ENCODE measurements at regions not wholly inside any gene's neighbourhood (a gene's known extent, or its start where the extent isn't known, plus 50 kb on each side); places are given as distances from the start of the nearest gene placed in this dataset.

- DNase-seq (ENCODE audit: insufficient read length, low spot score) (no peak), FAIRE-seq (no peak)
- TF ChIP-seq, protein P1, sequence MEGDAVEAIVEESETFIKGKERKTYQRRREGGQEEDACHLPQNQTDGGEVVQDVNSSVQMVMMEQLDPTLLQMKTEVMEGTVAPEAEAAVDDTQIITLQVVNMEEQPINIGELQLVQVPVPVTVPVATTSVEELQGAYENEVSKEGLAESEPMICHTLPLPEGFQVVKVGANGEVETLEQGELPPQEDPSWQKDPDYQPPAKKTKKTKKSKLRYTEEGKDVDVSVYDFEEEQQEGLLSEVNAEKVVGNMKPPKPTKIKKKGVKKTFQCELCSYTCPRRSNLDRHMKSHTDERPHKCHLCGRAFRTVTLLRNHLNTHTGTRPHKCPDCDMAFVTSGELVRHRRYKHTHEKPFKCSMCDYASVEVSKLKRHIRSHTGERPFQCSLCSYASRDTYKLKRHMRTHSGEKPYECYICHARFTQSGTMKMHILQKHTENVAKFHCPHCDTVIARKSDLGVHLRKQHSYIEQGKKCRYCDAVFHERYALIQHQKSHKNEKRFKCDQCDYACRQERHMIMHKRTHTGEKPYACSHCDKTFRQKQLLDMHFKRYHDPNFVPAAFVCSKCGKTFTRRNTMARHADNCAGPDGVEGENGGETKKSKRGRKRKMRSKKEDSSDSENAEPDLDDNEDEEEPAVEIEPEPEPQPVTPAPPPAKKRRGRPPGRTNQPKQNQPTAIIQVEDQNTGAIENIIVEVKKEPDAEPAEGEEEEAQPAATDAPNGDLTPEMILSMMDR (IDR thresholded peaks at IDR 0.05; ENCODE audit: insufficient read depth, missing control alignments): no peak
These were observed 1237.9 kb downstream of the ROBO2 start for GRCh38 chr3:78277801-78278200.

- no peak for FAIRE-seq
- TF ChIP-seq, protein P1 (IDR thresholded peaks at IDR 0.05; ENCODE audit: insufficient read depth, missing control alignments): no peak
- no peak for DNase-seq (ENCODE audit: insufficient read length, low spot score)
These were observed 1239.2 kb downstream of the ROBO2 start for GRCh38 chr3:78279091-78279490.

GRCh38 chr3:78281381-78281780, 1241.5 kb downstream of the ROBO2 start:
- DNase-seq (ENCODE audit: insufficient read length, low spot score): no peak
- no peak for FAIRE-seq
- TF ChIP-seq, protein P1 (IDR thresholded peaks at IDR 0.05; ENCODE audit: insufficient read depth, missing control alignments): no peak

GRCh38 chr3:78283994-78284393, 1244.1 kb downstream of the ROBO2 start:
- no peak for FAIRE-seq
- no peak for DNase-seq (ENCODE audit: insufficient read length, low spot score)

DNA sequence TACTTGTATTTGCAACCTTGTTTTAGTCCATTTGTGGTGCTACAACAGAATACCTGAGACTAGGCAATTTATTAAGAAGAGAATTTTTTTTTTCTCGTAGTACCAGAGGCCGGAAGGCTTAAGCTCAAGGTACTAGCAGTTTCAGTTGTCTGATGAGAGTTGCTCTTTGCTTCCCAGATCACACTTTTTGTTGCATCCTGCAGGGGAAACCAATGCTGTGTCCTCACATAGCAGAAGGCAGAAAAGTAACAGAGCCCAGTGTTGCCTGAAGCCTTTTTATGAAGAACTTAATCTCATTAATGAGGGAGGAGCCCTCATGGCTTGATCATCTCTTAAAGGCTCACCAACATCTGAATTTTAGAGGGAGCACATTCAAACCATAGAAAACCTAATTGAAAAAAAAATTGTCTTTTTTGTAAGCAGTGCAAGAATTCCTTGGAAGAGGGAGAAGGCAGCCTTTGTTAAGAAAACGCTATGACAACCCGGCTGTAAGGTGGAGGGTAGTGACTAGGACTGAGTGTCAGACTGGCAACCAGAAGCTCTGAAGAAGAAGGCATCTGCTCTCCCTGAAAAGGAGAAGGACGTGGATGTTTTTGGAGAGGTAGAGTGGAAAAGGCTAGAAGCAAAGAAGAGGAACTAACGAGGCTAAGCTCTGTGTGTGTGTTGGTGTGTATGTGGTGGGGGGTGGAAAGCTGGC, 1245.3 kb downstream of the ROBO2 start:
- no peak for DNase-seq (ENCODE audit: insufficient read length, low spot score)
- no peak for FAIRE-seq
- TF ChIP-seq, protein P1 (IDR thresholded peaks at IDR 0.05; ENCODE audit: insufficient read depth, missing control alignments): no peak

More at GRCh38 chr3:78283994-78284393, 1244.1 kb downstream of the ROBO2 start:
- TF ChIP-seq, protein P1 (IDR thresholded peaks at IDR 0.05; ENCODE audit: insufficient read depth, missing control alignments): no peak

DNA sequence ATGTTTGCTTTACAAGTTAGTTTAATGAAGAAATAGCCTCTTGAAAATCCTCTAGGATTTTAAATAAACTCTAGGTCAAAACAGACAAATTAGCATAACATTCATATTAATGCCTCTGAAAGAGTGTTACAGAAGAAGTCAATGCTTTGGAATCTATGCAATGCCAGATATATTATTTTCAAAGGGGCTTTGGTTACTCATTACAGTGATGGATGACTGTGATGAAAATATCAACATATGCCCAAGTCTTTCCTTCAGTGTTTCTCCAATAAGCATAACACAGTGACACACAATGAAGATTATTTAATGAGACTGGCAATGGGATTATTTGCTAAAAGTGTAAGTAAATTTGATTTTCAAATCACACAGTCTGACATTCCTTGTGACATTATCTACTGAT, 1247.2 kb downstream of the ROBO2 start:
- FAIRE-seq: no peak
- TF ChIP-seq, protein P1 (IDR thresholded peaks at IDR 0.05; ENCODE audit: insufficient read depth, missing control alignments): no peak
- no peak for DNase-seq (ENCODE audit: insufficient read length, low spot score)

- TF ChIP-seq, protein P1 (IDR thresholded peaks at IDR 0.05; ENCODE audit: insufficient read depth, missing control alignments): no peak
- DNase-seq (ENCODE audit: insufficient read length, low spot score) (no peak), FAIRE-seq (no peak)
These were observed 1253.4 kb downstream of the ROBO2 start for GRCh38 chr3:78293284-78293683.

Measured in D721Med (cell line).